ENCODE measurements at regions not wholly inside any gene's neighbourhood (a gene's known extent, or its start where the extent isn't known, plus 50 kb on each side); places are given as distances from the start of the nearest gene placed in this dataset.

- Mint-ChIP-seq H3K4me3 (no peak overlapping the region), H3K36me3 (no peaks in the 10 kb centered on the region), H3K9me3 (peaks cover 0 to 4% (median 0%) of the 10 kb centered on the region in 8 donors), H3K27me3 (no peaks in the 10 kb centered on the region), H3K4me1 (no peaks in the 10 kb centered on the region), H3K27ac (no peak overlapping the region)
- DNase-seq = no peak
- POLR2A ChIA-PET (ENCODE audit: partially characterized antibody) = no interaction called here
- Histone ChIP-seq H3K4me3 (ENCODE audit: low read length in 2 of 2) (no peak overlapping the region), H3K9me3 (ENCODE audit: control insufficient read depth in 1 of 2, low read length in 2 of 2) (no peaks in the 10 kb centered on the region), H3K4me1 (ENCODE audit: insufficient read depth, low read length) (no peaks in the 10 kb centered on the region), H3K27ac (ENCODE audit: low read depth, low read length) (no peak overlapping the region), H3K27me3 (ENCODE audit: insufficient read depth, low read length) (no peaks in the 10 kb centered on the region), H3K36me3 (ENCODE audit: insufficient read depth, low read length) (no peaks in the 10 kb centered on the region)
- intact Hi-C loops (cut with micrococcal nuclease) = no loop called here
- CTCF ChIA-PET (ENCODE audit: partially characterized antibody) = no interaction called here
These were observed 286.8 kb downstream of the ARL6IP6 start for GRCh38 chr2:153005071-153005730.

GRCh38 chr2:153004627-153005026 lies 286.2 kb downstream of the ARL6IP6 start:
- POLR2A ChIA-PET (ENCODE audit: partially characterized antibody) = no interaction called here
- no peak overlapping the region for H3K4me3 Mint-ChIP-seq
- CTCF ChIA-PET (ENCODE audit: partially characterized antibody) = no interaction called here

GRCh38 chr2:152974146-152974545 lies 255.7 kb downstream of the ARL6IP6 start:
- POLR2A ChIA-PET (ENCODE audit: partially characterized antibody) = no interaction called here
- Mint-ChIP-seq H3K4me1 (no peaks in the 10 kb centered on the region), H3K36me3 (no peaks in the 10 kb centered on the region), H3K27ac (no peak overlapping the region), H3K4me3 (no peak overlapping the region), H3K9me3 (peaks cover 0 to 11% (median 2%) of the 10 kb centered on the region in 8 donors), H3K27me3 (no peaks in the 10 kb centered on the region)
- no peaks in the 10 kb centered on the region for H3K9me3 ChIP-seq (ENCODE audit: control insufficient read depth in 1 of 2, low read length in 2 of 2)
- intact Hi-C loops (cut with micrococcal nuclease) = no loop called here
- H3K27ac ChIP-seq (ENCODE audit: low read depth, low read length) = no peak overlapping the region
- H3K4me1 ChIP-seq (ENCODE audit: insufficient read depth, low read length) = no peaks in the 10 kb centered on the region
- no peak for DNase-seq
- CTCF ChIA-PET (ENCODE audit: partially characterized antibody) = no interaction called here
- no peaks in the 10 kb centered on the region for H3K36me3 ChIP-seq (ENCODE audit: insufficient read depth, low read length)
- H3K4me3 ChIP-seq (ENCODE audit: low read length in 2 of 2) = no peak overlapping the region
- H3K27me3 ChIP-seq (ENCODE audit: insufficient read depth, low read length) = no peaks in the 10 kb centered on the region

More at GRCh38 chr2:153004627-153005026, 286.2 kb downstream of the ARL6IP6 start:
- Histone ChIP-seq H3K4me3 (ENCODE audit: low read length in 2 of 2) (no peak overlapping the region), H3K27ac (ENCODE audit: low read depth, low read length) (no peak overlapping the region), H3K4me1 (ENCODE audit: insufficient read depth, low read length) (no peaks in the 10 kb centered on the region), H3K36me3 (ENCODE audit: insufficient read depth, low read length) (no peaks in the 10 kb centered on the region), H3K27me3 (ENCODE audit: insufficient read depth, low read length) (no peaks in the 10 kb centered on the region), H3K9me3 (ENCODE audit: control insufficient read depth in 1 of 2, low read length in 2 of 2) (no peaks in the 10 kb centered on the region)
- no peaks in the 10 kb centered on the region for H3K27me3 Mint-ChIP-seq
- no peak overlapping the region for H3K27ac Mint-ChIP-seq
- H3K4me1 Mint-ChIP-seq = no peaks in the 10 kb centered on the region
- H3K9me3 Mint-ChIP-seq = peaks cover 0 to 4% (median 0%) of the 10 kb centered on the region in 8 donors
- DNase-seq = no peak
- intact Hi-C loops (cut with micrococcal nuclease) = no loop called here
- no peaks in the 10 kb centered on the region for H3K36me3 Mint-ChIP-seq

GRCh38 chr2:152971685-152972084 lies 253.3 kb downstream of the ARL6IP6 start:
- no peak overlapping the region for H3K4me3 ChIP-seq (ENCODE audit: low read length in 2 of 2)
- Mint-ChIP-seq H3K4me1 (no peaks in the 10 kb centered on the region), H3K36me3 (no peaks in the 10 kb centered on the region), H3K27me3 (peaks cover 0 to 3% of the 10 kb centered on the region in 2 donors), H3K4me3 (no peak overlapping the region), H3K27ac (no peak overlapping the region), H3K9me3 (peaks cover 0 to 14% (median 4%) of the 10 kb centered on the region in 8 donors)
- DNase-seq = no peak
- CTCF ChIA-PET (ENCODE audit: partially characterized antibody) = no interaction called here
- no peaks in the 10 kb centered on the region for H3K27me3 ChIP-seq (ENCODE audit: insufficient read depth, low read length)
- no peak overlapping the region for H3K27ac ChIP-seq (ENCODE audit: low read depth, low read length)
- POLR2A ChIA-PET (ENCODE audit: partially characterized antibody) = no interaction called here
- H3K4me1 ChIP-seq (ENCODE audit: insufficient read depth, low read length) = no peaks in the 10 kb centered on the region
- H3K9me3 ChIP-seq (ENCODE audit: control insufficient read depth in 1 of 2, low read length in 2 of 2) = no peaks in the 10 kb centered on the region
- intact Hi-C loops (cut with micrococcal nuclease) = no loop called here
- H3K36me3 ChIP-seq (ENCODE audit: insufficient read depth, low read length) = no peaks in the 10 kb centered on the region

GRCh38 chr2:152962446-152962845 lies 244.0 kb downstream of the ARL6IP6 start:
- no peak for DNase-seq
- intact Hi-C loops (cut with micrococcal nuclease) = no loop called here
- Mint-ChIP-seq H3K4me1 (no peaks in the 10 kb centered on the region), H3K27me3 (peaks cover under 1 to 1% of the 10 kb centered on the region in 2 donors), H3K4me3 (no peak overlapping the region), H3K9me3 (no peaks in the 10 kb centered on the region), H3K27ac (no peak overlapping the region), H3K36me3 (no peaks in the 10 kb centered on the region)
- Histone ChIP-seq H3K27me3 (ENCODE audit: insufficient read depth, low read length) (no peaks in the 10 kb centered on the region), H3K27ac (ENCODE audit: low read depth, low read length) (no peak overlapping the region), H3K4me3 (ENCODE audit: low read length in 2 of 2) (no peak overlapping the region), H3K4me1 (ENCODE audit: insufficient read depth, low read length) (no peaks in the 10 kb centered on the region), H3K9me3 (ENCODE audit: control insufficient read depth in 1 of 2, low read length in 2 of 2) (no peaks in the 10 kb centered on the region), H3K36me3 (ENCODE audit: insufficient read depth, low read length) (no peaks in the 10 kb centered on the region)
- CTCF ChIA-PET (ENCODE audit: partially characterized antibody) = no interaction called here
- POLR2A ChIA-PET (ENCODE audit: partially characterized antibody) = no interaction called here

GRCh38 chr2:152961351-152961750 lies 242.9 kb downstream of the ARL6IP6 start:
- no peak overlapping the region for H3K4me3 ChIP-seq (ENCODE audit: low read length in 2 of 2)
- no peaks in the 10 kb centered on the region for H3K27me3 ChIP-seq (ENCODE audit: insufficient read depth, low read length)
- Mint-ChIP-seq H3K4me3 (no peak overlapping the region), H3K9me3 (no peaks in the 10 kb centered on the region), H3K4me1 (no peaks in the 10 kb centered on the region), H3K27me3 (peaks cover 0 to 1% of the 10 kb centered on the region in 2 donors), H3K27ac (no peak overlapping the region), H3K36me3 (no peaks in the 10 kb centered on the region)
- ChIA-PET POLR2A (ENCODE audit: partially characterized antibody) (no interaction called here), CTCF (ENCODE audit: partially characterized antibody) (no interaction called here)
- intact Hi-C loops (cut with micrococcal nuclease) = no loop called here
- H3K4me1 ChIP-seq (ENCODE audit: insufficient read depth, low read length) = no peaks in the 10 kb centered on the region
- H3K27ac ChIP-seq (ENCODE audit: low read depth, low read length) = no peak overlapping the region
- no peaks in the 10 kb centered on the region for H3K9me3 ChIP-seq (ENCODE audit: control insufficient read depth in 1 of 2, low read length in 2 of 2)
- DNase-seq = no peak
- no peaks in the 10 kb centered on the region for H3K36me3 ChIP-seq (ENCODE audit: insufficient read depth, low read length)

GRCh38 chr2:152950126-152950525 lies 231.7 kb downstream of the ARL6IP6 start:
- H3K4me1 ChIP-seq (ENCODE audit: insufficient read depth, low read length) = no peaks in the 10 kb centered on the region
- no peak overlapping the region for H3K4me3 ChIP-seq (ENCODE audit: low read length in 2 of 2)
- CTCF ChIA-PET (ENCODE audit: partially characterized antibody) = interaction anchor here (1.5 kb wide), 1 partner anchor 24 kb away, joined by 3 read pairs; no protein-coding TSS in a partner anchor
- no peak overlapping the region for H3K27ac ChIP-seq (ENCODE audit: low read depth, low read length)
- POLR2A ChIA-PET (ENCODE audit: partially characterized antibody) = no interaction called here
- H3K4me1 Mint-ChIP-seq = peaks cover 0 to 2% (median under 1%) of the 10 kb centered on the region in 4 donors
- H3K36me3 Mint-ChIP-seq = no peaks in the 10 kb centered on the region
- peaks cover 0 to 3% (median 0%) of the 10 kb centered on the region in 8 donors for H3K9me3 Mint-ChIP-seq
- no peak overlapping the region for H3K4me3 Mint-ChIP-seq
- DNase-seq = no peak
- intact Hi-C loops (cut with micrococcal nuclease) = no loop called here
- no peaks in the 10 kb centered on the region for H3K36me3 ChIP-seq (ENCODE audit: insufficient read depth, low read length)
- no peak overlapping the region for H3K27ac Mint-ChIP-seq
- H3K9me3 ChIP-seq (ENCODE audit: control insufficient read depth in 1 of 2, low read length in 2 of 2) = no peaks in the 10 kb centered on the region
- H3K27me3 Mint-ChIP-seq = no peaks in the 10 kb centered on the region
- no peaks in the 10 kb centered on the region for H3K27me3 ChIP-seq (ENCODE audit: insufficient read depth, low read length)

Data from CD4-positive, alpha-beta memory T cell (primary cell).